Stimulated activated CD8-positive, alpha-beta memory T cell treated with anti-CD3 and anti-CD28 coated beads, Interleukin-4, amount 100 ng/mL, for 24 hours (primary cell): ENCODE measurements at regions not wholly inside any gene's neighbourhood (a gene's known extent, or its start where the extent isn't known, plus 50 kb on each side); places are given as distances from the start of the nearest gene placed in this dataset.
"Not testable (repeated sequence)": the region's sequence is repeated elsewhere in the genome, so short reads cannot be mapped to it uniquely, and the experiment has no call there.

ENCODE experiments used
- DNase-seq: peaks from one replicate; pipeline ENCODE4 v3.0.0-alpha.2; 2020; ENCODE audit warnings: low read depth

DNA sequence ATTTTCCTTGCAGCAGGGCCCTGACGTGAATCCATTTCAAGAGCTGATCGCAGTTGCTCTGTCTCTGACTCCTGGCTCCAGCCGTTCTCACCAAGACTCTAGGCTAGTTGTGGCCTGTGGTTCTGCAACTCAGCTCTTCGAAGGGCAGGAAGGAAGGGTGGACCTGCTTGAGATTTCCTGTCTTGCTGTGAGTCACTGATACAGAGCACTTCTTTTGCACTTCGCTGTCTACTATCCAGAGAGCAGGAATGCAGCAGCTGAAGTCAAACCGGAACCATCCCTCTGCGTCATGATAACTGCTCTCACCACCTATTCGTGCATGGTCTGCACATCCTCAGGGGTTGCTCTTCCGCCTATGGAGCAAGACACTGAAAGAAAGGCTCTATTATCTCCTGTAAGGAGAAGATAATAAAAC is 59.7 kb downstream of the RAP2B start:
- peak; percentile 31 for DNase-seq

DNA sequence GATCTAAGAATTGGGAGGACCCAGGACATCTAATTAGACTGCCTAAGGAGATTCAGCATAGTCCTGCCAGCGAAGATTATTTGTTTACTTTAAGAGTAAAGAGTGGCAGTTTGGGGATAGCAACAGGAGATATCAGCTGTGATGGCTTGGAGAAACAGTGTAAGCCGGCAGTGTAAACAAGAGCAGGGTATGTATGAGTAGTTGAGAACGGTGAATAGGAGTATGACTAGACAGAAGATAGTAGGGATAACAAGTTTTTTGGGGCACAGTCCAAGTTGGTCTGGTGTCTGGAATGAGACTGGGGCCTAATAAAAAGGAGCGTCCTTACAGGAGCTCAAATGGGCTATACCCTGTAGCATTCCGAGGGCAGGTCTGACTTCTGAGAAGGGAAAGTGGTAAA is 64.9 kb downstream of the RAP2B start:
- DNase-seq = not testable (repeated sequence)

GRCh38 chr3:153230427-153230826 is 68.4 kb downstream of the RAP2B start:
- not testable (repeated sequence) for DNase-seq

DNA sequence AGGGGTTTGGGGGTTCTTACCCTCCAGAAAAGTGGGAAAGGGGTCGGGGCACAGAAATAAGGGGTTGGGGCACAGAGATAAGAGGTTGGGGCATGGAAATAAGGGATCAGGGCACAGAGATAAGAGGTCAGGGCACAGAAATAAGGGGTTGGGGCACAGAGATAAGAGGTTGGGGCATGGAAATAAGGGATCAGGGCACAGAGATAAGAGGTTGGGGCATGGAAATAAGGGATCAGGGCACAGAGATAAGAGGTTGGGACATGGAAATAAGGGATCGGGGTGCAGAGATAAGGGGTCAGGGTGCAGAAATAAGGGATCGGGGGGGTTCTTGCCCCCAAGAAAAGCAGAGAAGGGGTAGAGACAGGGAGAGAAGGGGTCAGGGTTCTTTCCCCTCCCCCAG is 69.2 kb downstream of the RAP2B start:
- DNase-seq = not testable (repeated sequence)

GRCh38 chr3:153232050-153232752 is 70.2 kb downstream of the RAP2B start:
- not testable (repeated sequence) for DNase-seq

GRCh38 chr3:153232851-153233271 is 70.8 kb downstream of the RAP2B start:
- DNase-seq = no peak

DNA sequence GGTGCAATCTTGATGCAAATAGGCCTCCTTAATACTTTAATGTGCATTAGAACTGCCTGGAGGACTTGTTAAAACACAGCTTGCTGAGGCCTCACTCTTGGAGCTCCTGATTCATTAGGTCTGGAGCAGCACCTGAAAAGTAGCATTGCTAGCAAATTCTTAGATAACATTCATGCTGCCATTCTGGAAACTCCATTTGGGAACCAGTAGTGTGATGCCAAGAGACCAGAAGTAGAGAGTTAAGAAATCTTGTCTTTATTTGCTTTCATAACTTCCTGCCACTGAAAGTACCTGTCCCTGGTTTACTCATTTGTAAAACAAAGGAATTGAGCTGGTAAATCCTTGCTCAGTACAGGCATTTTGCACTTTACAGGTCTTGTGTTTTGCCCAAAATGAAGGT is 72.0 kb downstream of the RAP2B start:
- DNase-seq = no peak

GRCh38 chr3:153242896-153243295 is 80.9 kb downstream of the RAP2B start:
- DNase-seq = no peak

DNA sequence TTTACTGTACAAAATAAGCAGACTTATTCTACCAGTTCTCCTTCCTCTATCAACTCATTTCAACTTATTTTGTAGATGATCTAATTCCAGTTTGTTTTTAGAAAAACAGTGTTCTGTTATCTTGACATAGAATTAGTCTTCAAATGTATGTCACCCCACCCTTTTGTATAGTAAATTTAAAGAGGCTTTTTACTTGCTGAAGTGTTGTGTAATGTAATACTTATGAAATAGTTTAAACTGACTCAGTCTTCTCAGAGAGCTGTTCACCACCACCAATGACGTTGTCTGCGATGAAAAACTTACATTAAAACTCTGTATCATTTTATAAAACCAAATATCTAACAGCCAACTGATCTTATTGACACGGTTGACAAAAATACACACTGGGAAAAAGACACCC is 82.9 kb downstream of the RAP2B start:
- DNase-seq = no peak

GRCh38 chr3:153245661-153246060 is 83.6 kb downstream of the RAP2B start:
- DNase-seq = no peak

DNA sequence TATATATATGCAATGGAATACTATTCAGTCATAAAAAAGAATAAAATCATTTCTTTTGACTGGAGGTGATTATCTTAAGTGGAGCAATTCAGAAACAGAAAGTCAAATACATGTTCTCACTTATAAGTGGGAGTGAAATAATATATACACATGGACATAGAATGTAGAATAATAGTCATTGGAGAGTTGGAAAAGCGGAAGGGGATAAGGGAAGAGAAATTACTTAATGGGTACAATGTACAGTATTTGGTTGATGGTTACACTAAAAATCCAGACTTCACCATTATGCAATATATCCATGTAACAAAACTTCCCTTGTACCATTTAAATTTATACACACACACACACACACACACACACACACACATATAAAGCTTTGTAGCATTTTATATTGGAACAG is 84.3 kb downstream of the RAP2B start:
- DNase-seq = no peak

GRCh38 chr3:153246806-153247205 is 84.8 kb downstream of the RAP2B start:
- DNase-seq = no peak

DNA sequence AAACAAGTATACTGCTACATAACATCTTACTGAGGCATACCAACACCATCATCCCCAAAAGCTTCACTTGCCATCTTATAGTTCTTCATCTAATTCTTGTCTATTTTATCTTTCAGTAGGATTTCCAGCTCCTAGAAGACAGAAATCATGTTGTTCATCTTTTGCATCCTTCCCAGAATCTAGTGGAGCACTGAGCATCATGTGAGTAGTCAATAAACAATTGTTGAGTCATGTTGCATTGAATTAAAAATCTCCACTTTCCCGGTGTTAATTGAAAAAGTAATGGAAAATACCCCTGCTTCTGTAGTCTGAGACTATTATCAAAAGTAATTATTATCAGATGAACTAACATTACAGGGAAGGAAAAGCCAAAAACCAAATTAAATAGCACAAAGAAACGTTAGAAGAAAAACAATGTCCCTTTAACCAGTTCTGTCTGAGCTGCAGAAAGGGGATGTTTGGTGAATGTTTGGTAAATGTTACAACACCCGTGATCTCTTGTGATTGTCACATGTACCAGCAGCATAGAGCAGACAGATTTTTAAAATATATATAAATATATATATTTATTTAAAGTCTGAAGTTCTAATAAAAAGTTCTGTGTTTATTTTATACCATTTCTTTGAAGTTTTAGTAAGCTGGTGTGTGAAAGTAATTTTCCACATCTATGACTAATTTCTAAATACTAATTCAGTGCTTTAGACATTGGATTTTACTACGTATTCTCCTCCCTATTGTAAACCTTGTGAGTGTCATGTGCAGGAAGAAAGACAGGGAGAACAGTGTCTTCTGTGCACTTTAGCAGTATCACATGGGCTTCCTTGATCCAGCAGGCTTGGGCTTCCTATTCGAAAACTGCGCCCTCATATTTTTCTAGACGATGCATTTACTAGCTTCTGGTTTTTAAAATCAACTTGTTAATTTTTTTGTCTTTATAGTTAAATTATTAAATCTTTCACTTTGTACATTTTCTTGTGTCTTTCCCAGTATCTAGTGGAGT is 85.6 kb downstream of the RAP2B start:
- DNase-seq = no peak

DNA sequence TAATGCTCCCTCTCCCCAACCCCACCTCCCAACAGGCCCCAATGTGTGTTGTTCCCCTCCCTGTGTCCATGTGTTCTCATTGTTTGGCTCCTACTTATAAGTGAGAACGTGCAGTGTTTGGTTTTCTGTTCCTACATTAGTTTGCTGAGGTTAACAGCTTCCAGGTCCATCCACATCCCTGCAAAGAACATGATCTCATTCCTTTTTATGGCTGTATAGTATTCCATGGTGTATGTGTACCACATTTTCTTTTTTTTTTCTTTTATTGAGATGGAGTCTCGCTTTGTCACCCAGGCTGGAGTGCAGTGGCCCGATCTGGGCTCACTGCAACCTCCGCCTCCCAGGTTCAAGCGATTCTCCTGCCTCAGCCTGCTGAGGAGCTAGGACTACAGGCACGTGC is 86.8 kb downstream of the RAP2B start:
- DNase-seq = not testable (repeated sequence)

- DNase-seq = no peak
Observed at GRCh38 chr3:153249906-153250305, 87.9 kb downstream of the RAP2B start.

DNA sequence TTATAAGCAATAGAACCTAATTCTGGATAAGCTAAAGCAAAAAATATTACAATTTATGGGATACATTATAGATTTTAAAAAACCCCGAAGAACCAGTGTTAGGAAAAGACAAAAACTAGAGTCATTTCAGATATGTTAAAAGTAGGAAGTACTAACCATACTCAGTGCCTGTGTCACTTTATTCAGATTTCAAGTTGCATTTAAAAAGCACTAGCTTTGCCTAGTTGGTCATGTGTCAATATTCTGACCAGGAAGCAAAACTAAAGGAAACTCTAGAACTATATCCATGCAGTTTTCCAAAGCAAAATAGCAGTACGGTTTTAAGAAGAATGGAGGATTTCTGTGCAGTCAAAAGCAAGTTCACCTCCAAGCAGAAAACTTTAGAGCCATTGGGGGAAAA is 88.4 kb downstream of the RAP2B start:
- DNase-seq = no peak

DNA sequence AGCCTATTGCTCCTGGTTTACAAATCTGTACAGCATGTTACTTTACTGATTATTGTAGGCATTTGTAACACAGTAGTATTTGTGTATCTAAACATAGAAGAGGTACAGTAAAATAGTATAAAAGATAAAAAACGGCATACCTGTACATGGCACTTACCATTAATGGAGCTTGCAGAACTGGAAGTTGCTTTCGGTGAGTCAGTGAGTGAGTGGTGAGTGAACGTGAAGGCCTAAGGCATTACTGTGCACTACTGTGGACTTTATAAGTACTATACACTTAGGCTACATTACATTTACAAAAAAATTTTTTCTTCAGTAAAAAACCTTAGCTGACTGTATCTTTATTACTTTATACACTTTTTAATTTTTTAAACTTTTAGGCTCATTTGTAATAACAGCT is 90.9 kb downstream of the RAP2B start:
- no peak for DNase-seq

DNA sequence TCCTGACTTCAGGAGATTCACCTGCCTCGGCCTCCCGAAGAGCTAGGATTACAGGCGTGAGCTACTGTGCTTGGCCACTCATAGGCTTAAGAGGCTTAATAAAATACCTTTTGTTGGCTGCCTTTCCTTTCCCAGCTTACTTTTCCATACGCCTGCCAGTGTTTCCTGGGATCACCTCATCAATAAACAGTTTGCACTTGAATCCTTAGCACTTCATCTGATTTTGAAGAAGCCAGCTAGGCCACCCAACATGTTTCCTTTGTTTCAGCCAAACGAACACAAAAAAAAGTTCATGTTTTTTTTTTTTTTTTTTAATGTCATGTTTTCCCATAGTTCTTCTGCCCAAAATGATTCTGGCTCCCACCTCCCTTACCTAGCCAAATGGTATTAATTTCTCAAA is 92.3 kb downstream of the RAP2B start:
- no peak for DNase-seq

GRCh38 chr3:153257673-153258351 is 95.8 kb downstream of the RAP2B start:
- DNase-seq = no peak

DNA sequence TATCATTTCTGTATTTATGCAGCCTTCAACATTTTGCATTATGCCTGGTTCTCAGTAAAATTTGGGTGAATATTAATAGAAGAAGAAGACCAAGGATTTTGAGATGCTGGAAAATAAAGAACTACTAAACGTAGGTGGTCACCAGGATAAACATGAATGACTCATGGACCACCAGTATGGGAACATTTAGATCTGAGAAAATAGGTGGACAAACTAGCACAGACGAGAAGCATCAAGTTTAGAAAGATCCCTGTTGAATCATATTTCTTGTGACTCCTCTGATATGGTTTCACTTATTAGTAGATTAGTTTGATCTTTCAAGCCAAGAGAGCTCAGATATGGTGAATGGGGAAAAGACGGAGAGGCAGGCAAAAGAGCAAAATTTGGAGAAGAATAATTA is 97.9 kb downstream of the RAP2B start:
- DNase-seq = no peak

- DNase-seq = no peak
Observed at GRCh38 chr3:153260681-153261080, 98.7 kb downstream of the RAP2B start.

DNA sequence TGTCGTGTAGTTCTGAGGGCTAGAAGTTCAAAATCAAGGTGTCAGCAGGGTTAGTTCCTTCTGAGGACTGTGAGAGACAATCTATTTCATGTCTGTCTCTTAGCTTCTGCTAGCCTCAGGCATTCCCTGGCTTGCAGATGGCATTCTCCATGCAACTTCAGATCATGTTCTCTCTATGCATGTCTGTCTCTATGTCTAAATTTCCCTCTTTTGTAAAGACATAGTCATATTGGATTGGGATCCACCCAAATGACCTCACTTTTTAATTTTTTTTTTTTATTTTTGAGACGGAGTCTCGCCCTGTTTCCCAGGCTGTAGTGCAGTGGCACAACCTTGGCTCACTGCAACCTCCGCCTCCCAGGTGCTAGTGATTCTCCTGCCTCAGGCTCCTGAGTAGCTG is 104.6 kb downstream of the RAP2B start:
- DNase-seq = no peak
